Heart right ventricle (tissue), 16 donors: ENCODE measurements at regions not wholly inside any gene's neighbourhood (a gene's known extent, or its start where the extent isn't known, plus 50 kb on each side); places are given as distances from the start of the nearest gene placed in this dataset.
A peak's percentile ranks its signal among the peaks of the same experiment; 100 is the strongest.

ENCODE experiments used
- ATAC-seq, 8 donors: fragments of 200-7000 bp; cut with Tn5 transposase; one replicate each; pipeline ENCODE4 v1.9.1; 2020; ENCODE audit warnings: mild to moderate bottlenecking in 8 of 8, moderate library complexity in 8 of 8, moderate number of reproducible peaks in 1 of 8
- DNase-seq, 2 donors: peaks; one replicate each; pipeline ENCODE4 v3.0.0-alpha.2; 2020
- H3K27ac ChIP-seq, 10 donors: fragments of 200-600 bp; sonication (generic) in 2 of 10; one replicate each; pipeline versions ENCODE4 v1.5.0 to v1.8.0; 2020 to 2022; ENCODE audit warnings: mild to moderate bottlenecking in 3 of 10
- H3K27me3 ChIP-seq, 7 donors: fragments of 200-600 bp; one replicate each; pipeline ENCODE4 v1.8.0; 2021 to 2022; ENCODE audit warnings: mild to moderate bottlenecking in 2 of 7
- H3K36me3 ChIP-seq, 9 donors: fragments of 200-600 bp; sonication (generic) in 1 of 9; one replicate each; pipeline versions ENCODE4 v1.5.0 to v1.8.0; 2020 to 2022; ENCODE audit warnings: mild to moderate bottlenecking in 2 of 9
- H3K4me1 ChIP-seq, 9 donors: fragments of 200-600 bp; sonication (generic) in 1 of 9; one replicate each; pipeline versions ENCODE4 v1.5.0 to v1.8.0; 2020 to 2022; ENCODE audit warnings: mild to moderate bottlenecking in 4 of 9
- H3K4me3 ChIP-seq, 10 donors: fragments of 200-600 bp; sonication (generic) in 2 of 10; one replicate each; pipeline versions ENCODE4 v1.5.0 to v1.8.0; 2020 to 2022; ENCODE audit warnings: mild to moderate bottlenecking in 7 of 10, moderate library complexity in 2 of 10
- H3K9me3 ChIP-seq, 11 donors: fragments of 200-600 bp in 10 of 11; sonication (generic) in 2 of 11; one replicate each; pipeline versions ENCODE4 v1.5.0 to v1.8.0; 2013 to 2022; ENCODE audit warnings: mild to moderate bottlenecking in 2 of 11, control low read depth in 1 of 11, moderate library complexity in 1 of 11
- CTCF ChIP-seq, 9 donors: fragments of 200-600 bp; sonication (generic) in 2 of 9; IDR thresholded peaks; one replicate each; pipeline versions ENCODE4 v1.5.0 to v1.8.0; 2021 to 2022; ENCODE audit warnings: antibody characterized with exemption in 9 of 9, mild to moderate bottlenecking in 5 of 9, moderate library complexity in 1 of 9
- WGBS, 2 donors: extraction: QIAGEN DNeasy Blood & Tissue Kit; methylation state at CpG; one replicate each; pipeline ENCODE4 v1.1.7; 2013; ENCODE audit warnings: inconsistent platforms in 1 of 2; 5-methylcytosine and 5-hydroxymethylcytosine counted together
- intact Hi-C, 10 donors: fragments of 100-400 bp; cut with DNase I; formaldehyde crosslinking; loops; one replicate each; pipeline versions ENCODE4 v1.11.1 to v1.14.2; 2022
- donor health status: Arrhythmogenic right ventricular cardiomyopathy.
- donor health status: ischemic (EF 13 %, LVEDD 7.1; RV severe dilation, severe dysfunction).
- donor health status: healthy with polysubstance abuse.
- donor health status: DM: no; HTN: yes; CAD: no.
- donor health status: DM: no; HTN: no; CAD: no.
- donor health status: ischemic (EF 25% LVEDD 6.9; RV normal size, moderate dysfunction).
- donor health status: ischemic (EF 25% LVEDD 5.7; RV mildly dilated, moderate dysfunction).
- donor health status: healthy.
- donor health status: DM: yes; HTN: yes; CAD: no.
- donor health status: Ischemic cardiomyopathy.
- donor health status: ischemic (EF 35%, LVEDD 5.7; RV mildly dilated, moderate dysfunction).
- donor health status: nonischemic (EF 11% LVEDD 7.7; RV severe dilation, severe dysfunction).
- donor health status: DM: yes; HTN: yes; CAD: no.
- donor health status: PGD.
- donor health status: ischemic (EF 29% LVEDD 5.4; RV normal size, mild dysfunction).
- donor health status: nonischemic (EF 23%, LVEDD 6.1; RV moderate dilation, normal function).

- WGBS, 2 donors = 92 to 97% methylated on average over 5 of the region's 5 CpGs
- Histone ChIP-seq H3K27ac (no peak overlapping the region), H3K27me3 (no peaks in the 10 kb centered on the region), H3K36me3 (no peaks in the 10 kb centered on the region), H3K4me3 (no peak overlapping the region), H3K4me1 (peaks cover 0 to 7% (median 0%) of the 10 kb centered on the region in 9 donors), H3K9me3 (peaks cover 0 to 10% (median 0%) of the 10 kb centered on the region in 11 donors)
- ATAC-seq = no peak
- no peak for TF ChIP-seq CTCF (IDR thresholded peaks at IDR 0.05)
- DNase-seq = no peak
- intact Hi-C loops = no loop called here
Observed at GRCh38 chr10:129285459-129285858, 181.6 kb upstream of the MGMT start.

GRCh38 chr10:129288999-129289584 is 177.9 kb upstream of the MGMT start:
- no peaks in the 10 kb centered on the region for H3K4me1 ChIP-seq
- no peaks in the 10 kb centered on the region for H3K9me3 ChIP-seq
- intact Hi-C loops = no loop called here
- no peaks in the 10 kb centered on the region for H3K36me3 ChIP-seq
- DNase-seq (no peak), ATAC-seq (peak in 2 of 8 donors; percentile 22 to 42)
- H3K27me3 ChIP-seq = no peaks in the 10 kb centered on the region
- H3K4me3 ChIP-seq = no peak overlapping the region
- TF ChIP-seq CTCF (IDR thresholded peaks at IDR 0.05) = no peak
- H3K27ac ChIP-seq = no peak overlapping the region
- 75 to 77% methylated on average over 6 of the region's 6 CpGs for WGBS, 2 donors

- intact Hi-C loops = no loop called here
- H3K4me3 ChIP-seq = no peak overlapping the region
- no peaks in the 10 kb centered on the region for H3K9me3 ChIP-seq
- 84 to 91% methylated on average over 2 of the region's 2 CpGs for WGBS, 2 donors
- DNase-seq (no peak), ATAC-seq (no peak)
- no peak for TF ChIP-seq CTCF (IDR thresholded peaks at IDR 0.05)
- no peaks in the 10 kb centered on the region for H3K4me1 ChIP-seq
- H3K36me3 ChIP-seq = no peaks in the 10 kb centered on the region
- no peak overlapping the region for H3K27ac ChIP-seq
- H3K27me3 ChIP-seq = no peaks in the 10 kb centered on the region
Observed at GRCh38 chr10:129293991-129294700, 172.9 kb upstream of the MGMT start.

- no peaks in the 10 kb centered on the region for H3K27me3 ChIP-seq
- TF ChIP-seq CTCF (IDR thresholded peaks at IDR 0.05) = no peak
- H3K4me3 ChIP-seq = no peak overlapping the region
- no peaks in the 10 kb centered on the region for H3K36me3 ChIP-seq
- ATAC-seq (no peak), DNase-seq (no peak)
- intact Hi-C loops = no loop called here
- 63 to 71% methylated on average over 3 of the region's 3 CpGs for WGBS, 2 donors
- no peaks in the 10 kb centered on the region for H3K9me3 ChIP-seq
- no peaks in the 10 kb centered on the region for H3K4me1 ChIP-seq
- H3K27ac ChIP-seq = no peak overlapping the region
Observed at GRCh38 chr10:129294944-129295343, 172.1 kb upstream of the MGMT start.
